Activated CD4-positive, alpha-beta T cell treated with anti-CD3 and anti-CD28 coated beads, Interleukin-2, Interleukin-4, amounts not matched to agents 100 ng/mL and 50 ng/mL, durations not matched to agents 16 hours and 8 hours (primary cell): ENCODE measurements at regions not wholly inside any gene's neighbourhood (a gene's known extent, or its start where the extent isn't known, plus 50 kb on each side); places are given as distances from the start of the nearest gene placed in this dataset.

Experiments used
- DNase-seq: peaks from one replicate; pipeline ENCODE4 v3.0.0-alpha.2; 2020; ENCODE audit warnings: low spot score

DNA sequence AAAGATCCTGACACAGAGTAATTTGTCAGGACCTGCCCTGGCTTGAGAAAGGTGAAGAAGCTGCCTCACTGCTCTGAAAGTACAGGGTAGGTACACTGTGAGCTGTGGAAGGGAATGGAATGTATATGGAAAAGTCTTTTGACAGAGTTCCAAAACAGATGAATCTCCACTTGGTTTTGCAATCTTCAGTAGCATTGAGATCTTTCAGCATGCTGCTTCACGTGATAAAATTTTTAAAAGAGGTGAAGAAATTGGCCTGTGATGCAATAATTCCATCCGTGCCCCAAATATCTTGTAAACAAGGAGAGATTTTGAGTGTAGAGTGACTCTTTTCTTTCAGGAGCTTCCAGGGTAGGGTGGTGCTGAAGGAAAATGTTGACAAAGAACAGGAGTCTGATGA is 123.1 kb downstream of the OSR1 start:
- DNase-seq: no peak

DNA sequence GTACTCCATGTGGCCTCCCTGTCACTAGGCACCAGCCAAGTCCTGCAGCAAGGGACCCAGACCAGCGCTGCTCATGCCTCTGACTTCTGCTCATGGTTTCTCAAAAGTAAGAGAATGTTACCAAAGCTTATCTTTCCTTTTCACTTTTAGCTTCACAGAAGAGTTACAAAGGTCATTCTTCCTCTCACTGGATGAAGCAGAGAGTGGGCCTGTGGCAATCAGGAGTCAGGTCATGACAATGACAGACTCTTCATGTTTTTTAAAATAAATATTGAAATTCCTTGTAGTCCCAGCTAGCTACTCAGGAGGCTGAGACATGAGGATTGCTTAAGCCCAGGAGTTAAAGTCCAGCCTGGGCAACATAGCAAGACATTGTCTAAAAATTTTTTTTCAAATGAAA is 126.1 kb downstream of the OSR1 start:
- DNase-seq: no peak

DNA sequence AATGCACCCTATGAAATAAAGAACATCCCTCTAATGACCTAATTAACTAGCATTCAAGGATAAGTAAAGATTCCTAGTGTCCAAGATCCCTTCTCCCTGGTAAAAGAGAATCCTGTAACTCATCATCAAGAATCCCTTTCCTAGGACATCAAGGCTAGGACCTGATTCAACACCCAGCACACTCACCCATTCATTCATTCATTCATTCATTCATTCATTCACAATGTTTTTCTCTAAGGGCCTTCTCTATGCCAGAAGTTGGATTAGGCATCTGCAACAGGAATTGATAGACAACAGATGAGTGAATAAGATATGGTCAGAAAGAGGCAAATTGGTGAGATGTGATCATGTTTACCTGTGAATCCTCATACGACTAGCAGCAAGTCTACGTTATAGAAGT is 126.8 kb downstream of the OSR1 start:
- DNase-seq: no peak

DNA sequence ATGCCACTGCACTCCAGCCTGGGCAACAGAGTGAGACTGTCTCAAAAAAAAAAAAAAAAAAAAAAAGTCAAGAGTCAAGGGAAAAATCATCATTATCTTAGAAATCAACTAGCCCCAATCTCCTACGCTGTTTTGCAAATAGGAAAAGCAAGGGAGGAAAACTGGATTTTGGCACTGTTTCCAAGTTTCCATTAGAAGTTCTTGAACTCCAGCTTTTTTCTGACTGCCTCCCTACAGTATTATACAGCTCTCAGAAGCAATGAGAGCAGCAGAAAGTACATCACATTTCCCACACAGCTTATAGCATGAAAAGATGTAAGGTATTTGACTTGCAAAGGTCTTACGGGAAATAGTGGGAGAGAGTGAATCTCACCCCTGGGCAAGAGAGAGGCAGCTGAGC is 127.8 kb downstream of the OSR1 start:
- DNase-seq: no peak

DNA sequence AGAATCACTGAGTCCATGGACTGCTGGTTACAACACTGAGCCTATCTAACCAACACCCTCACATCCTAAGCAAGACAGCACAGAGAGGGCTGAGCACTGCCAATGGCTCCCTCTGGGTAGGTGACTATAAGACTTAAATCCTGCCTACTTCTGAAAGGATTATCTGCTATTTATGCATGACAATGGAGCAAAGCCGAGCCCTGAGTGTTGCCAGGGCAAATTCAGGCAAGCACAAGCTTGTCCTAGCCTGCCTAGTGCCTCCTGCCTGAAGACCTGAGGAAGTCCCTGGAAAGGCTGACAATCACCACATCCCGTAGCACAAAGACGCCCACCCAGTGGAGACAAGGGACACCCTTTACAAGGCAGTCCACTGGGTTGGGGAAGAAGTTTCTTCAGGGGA is 129.7 kb downstream of the OSR1 start:
- no peak for DNase-seq

DNA sequence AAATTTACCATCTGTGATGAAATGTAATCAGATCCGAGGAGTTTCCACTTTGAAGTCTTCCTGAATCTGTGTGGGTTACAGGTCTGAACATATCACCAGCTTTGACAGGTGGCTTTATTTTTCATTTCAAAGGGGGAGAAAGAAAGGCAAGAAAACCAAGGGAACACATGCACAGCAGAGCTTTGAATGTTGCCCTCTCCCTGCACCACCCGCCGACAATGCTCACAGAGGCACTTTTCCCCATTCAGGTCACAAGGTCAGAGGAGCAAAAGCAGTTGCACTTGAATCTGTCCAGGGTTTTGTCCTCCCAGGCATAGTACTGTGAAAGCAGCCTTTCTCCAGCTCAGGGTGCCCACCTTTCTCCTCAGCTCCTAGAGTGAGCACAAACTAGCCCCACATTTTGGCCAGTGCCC is 130.2 kb downstream of the OSR1 start:
- DNase-seq: no peak

DNA sequence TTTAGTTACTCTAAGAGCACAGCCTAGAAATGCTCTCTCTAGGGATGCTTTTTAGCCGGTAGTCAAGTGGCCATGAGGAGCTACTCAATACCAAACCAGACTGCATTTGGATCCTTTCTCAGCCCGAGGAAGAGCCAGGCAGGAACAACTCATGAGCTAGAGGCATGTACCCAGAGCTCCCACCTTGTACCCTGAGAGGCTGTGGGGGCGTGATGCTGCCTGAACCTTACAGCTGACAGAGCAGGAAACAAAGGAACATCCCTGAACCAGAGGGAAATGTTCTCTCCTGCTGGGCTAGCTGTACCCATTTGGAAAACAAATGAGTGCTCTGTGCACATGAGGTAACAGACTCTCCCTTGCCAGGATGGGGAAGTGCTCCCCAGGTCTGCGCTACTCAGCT is 131.6 kb downstream of the OSR1 start:
- DNase-seq: no peak

DNA sequence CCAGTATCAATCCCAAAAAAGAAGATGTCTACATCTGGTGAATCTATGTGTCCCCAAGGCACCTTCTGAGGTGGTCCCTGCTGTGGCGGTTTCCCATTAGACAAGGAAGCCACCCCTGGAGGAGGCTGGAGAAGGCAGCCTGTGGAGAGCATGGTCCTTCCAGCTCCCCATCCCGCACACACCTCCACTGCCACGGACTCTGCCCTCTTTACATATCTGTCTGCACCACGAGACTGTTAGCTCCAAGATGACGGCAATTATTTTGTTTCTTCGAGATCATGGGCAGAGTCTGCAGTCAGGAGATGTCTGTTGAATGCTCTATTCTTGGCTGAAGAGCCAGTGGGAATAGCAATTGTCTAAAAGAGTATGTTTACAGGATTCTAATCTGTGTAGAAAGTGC is 132.0 kb downstream of the OSR1 start:
- no peak for DNase-seq

DNA sequence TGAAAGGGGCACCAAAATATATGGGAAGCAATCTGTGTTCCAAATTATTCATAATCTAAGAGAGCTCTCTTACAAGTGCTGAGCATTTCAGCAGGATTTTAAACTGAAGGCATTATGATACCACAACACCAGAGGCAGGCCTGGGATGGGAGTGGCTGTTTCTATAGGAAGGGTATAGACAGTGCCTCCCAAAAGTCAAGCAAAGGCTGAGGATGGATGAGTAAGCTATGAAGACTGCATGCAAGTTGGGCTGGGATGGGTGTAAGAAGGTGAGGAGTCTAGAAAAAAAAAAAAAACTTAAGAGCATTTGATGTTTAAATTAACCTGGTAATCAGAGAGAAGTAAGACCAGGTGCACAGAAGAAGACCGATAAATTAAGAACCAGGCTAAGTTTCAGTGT is 132.5 kb downstream of the OSR1 start:
- DNase-seq: no peak

DNA sequence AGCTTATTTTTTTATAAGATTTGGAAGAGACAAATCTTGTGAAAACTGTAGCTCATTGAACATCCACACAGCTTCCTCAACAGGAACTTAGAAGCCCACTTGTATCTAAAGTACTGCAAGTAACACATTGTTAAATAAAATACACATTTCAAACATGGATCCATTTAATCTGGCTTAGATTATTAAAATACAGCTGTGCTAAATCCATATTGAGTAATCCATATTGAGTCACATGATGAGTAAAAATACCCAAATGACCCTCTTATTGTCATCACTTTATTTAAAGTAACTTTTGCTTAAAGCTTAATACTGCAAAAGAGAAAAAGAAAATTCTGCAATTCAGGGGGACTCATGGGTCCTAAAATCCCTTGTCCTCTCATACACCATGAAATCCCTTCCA is 133.3 kb downstream of the OSR1 start:
- no peak for DNase-seq

DNA sequence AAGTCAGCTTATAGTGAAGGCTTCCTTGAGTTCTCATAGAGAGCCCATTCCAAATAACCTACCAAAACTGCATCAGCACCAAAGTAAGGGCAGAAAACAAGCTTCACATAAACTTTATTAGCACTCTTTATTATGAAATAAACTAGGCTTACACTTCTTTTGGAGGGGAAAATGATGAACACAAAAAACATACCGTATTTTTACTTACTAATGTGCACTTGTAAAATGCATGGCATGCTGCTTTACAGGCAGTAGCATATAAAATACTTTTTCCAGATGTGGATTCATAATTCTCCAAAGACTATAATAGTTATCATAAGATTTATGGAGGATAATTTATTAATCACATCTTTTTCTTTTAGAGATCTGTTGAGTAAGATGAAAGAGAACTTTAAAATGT is 133.9 kb downstream of the OSR1 start:
- no peak for DNase-seq

DNA sequence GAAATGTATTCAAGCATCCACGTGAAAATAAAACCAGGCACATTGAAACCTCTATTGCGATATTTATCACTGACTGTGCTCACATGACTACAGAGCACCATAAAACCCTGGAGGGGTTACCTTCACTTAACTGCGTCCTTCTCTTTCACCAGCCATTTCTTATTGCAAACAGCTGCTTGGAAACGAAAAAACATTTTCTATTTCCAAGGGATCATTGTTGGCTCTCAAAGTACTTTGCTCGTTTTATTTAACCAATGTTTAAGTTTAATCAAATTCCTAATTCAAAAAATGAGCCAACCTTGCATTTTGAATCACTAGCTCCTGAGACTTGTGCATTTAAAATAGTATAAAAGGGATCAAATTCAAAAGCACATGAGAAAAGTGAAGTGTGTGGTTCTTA is 134.4 kb downstream of the OSR1 start:
- no peak for DNase-seq

DNA sequence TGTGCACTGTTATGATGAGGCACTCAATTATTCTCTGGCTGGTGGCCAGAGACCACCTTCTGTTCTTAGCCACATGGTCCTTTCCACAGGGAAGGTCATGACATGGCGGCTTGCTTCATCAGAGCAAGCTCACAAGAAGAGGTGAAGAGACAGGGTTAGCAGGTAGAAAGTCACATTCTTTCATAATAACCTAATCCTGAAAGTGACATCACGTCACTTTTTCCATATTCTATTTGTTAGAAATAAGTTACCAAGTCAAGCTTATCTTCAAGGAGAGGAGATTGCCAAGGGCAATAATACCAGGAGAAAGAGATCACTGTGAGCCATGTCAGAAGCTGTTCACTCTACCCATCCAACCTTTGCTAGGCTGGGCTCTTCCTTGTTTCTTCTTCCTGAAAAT is 139.4 kb downstream of the OSR1 start:
- DNase-seq: no peak

DNA sequence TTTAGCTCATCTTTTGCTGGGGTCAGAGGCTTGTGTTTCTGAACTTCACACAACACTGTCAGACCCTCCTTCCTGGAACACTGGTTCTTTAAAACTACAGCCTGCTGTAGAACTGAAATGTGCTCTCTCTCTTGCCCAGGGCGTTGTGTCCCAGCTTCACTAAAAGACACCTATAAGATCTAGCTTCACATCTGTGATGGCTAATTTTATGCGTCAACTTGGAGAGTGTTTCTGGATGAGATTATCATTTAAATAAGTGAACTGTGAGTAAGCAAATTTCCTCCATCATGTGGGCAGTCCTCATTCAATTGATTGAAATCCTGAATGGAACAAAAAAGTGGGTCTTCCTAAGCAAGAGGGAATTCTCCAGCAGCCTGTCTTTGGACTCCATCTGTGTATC is 140.3 kb downstream of the OSR1 start:
- DNase-seq: no peak

DNA sequence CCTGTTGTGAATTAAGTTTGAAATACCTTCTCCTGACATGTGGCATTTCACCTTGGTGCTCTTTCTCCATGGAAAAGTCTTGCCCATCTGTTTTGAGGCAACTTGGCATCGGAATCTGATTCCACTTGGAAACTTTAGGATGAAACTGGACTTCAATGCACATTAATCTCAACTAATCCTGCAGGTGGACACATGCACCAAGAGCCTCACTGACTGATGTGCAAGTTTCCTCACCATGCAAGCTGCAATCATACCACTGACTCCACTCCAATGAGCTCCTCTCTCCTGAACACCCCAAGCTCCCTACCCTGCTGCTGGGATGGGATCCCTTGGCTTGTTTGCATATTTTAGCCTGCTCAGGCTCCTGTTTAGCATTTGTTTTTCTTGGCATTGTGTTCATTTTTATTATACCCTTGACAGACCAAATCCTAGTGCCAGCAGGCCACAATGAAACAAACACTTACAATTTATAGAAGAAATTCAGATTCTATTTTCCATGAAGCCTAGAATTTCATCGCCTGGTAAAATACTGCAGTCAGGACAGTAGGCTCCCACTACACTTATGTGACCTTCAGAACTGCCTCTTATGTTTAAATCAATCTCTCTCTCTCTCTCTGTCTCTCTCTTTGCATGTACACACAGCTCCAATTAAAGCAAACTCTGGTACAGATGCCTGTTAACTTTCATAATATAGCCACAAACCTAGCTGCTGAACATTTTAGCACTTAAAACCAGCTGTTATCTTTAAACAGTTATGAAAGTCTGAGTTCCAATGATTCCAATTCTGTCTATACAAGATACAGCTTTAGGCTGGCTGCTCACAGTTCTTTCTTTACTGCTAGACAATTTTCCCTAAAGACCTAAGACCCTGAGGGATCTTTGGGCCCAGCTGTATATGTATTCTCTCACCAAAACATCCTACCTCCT is 141.5 kb downstream of the OSR1 start:
- no peak for DNase-seq

DNA sequence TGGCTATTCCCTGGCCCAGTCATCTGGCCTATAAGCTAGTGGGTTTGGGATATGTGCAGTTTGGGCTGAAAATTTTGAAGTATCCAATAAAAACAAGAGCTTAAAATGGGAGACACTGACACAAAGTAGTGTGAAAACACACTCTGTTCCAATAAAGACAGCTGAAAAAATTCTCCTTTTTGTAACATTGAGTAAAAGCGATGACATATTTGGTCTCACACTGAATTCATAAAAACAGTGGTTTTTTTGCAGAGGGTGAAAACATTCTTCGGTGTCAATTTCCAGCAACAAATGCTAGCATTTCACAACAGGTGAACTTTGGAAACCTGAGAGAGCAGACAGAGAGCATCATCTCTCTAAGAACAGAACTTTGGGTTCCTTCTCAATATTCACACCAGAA is 142.2 kb downstream of the OSR1 start:
- no peak for DNase-seq

DNA sequence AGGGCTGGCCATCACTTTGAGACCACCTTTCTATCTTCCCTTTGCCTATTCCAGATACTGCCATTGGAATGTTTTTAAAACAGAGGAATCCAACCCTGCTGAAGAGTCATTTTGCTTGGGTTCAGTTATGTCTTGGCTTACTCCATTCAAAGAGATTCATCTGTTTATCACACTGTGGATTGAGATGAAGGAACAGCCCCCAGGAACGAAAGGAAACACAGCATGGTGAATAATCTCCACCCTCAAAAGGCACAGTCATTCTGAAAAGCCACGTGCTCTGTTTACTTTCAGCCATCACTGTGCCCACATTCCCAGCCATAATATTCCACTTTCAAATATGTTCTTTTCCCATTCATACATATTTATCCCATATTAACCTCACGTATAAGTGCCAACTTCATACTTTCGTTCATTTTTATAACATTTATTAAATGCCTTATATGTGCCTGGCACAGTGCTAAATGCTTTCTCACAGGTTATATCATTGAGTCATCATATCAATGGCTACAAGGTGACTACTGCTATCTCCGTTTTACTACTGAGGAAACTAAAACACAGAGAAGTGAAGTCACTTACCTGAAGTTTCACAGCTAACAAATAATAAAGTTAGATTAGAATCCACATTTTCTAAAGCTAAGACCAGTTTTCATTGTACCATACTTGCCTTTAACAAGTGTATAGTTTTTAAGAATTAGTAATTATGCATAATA is 143.6 kb downstream of the OSR1 start:
- no peak for DNase-seq

DNA sequence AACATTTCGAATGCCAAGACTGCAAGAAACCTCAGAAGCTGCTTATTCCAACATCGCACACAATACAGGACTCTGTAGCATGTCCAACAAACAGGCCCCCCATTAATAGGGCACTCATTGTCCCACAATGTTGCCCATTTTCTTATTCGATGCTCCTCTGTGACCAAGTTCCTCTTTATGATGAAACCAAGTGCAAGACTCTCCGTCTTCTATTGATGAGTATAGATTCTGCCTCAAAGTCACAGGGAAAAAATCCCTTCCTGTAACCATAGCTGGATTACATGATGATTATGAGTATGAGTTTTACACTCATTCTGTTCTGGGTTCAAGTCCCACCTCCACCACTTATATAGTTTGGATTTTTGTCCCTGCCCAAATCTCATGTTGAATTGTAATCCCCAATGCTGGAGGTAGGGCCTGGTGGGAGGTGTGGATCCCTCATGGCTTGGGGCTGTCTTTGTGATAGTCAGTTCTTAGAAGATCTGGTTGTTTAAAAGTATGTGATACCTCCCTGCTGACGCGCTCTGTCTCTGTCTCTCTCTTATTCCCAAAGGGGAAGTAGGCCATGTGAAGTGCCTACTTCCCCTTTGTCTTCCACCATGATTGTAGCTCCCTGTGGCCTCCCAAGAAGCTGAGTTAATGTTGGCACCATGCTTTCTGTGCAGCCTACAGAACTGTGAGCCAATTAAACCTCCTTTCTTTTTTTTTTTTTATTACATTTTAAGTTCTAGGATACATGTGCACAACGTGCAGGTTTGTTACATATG is 148.7 kb downstream of the OSR1 start:
- DNase-seq: no peak

DNA sequence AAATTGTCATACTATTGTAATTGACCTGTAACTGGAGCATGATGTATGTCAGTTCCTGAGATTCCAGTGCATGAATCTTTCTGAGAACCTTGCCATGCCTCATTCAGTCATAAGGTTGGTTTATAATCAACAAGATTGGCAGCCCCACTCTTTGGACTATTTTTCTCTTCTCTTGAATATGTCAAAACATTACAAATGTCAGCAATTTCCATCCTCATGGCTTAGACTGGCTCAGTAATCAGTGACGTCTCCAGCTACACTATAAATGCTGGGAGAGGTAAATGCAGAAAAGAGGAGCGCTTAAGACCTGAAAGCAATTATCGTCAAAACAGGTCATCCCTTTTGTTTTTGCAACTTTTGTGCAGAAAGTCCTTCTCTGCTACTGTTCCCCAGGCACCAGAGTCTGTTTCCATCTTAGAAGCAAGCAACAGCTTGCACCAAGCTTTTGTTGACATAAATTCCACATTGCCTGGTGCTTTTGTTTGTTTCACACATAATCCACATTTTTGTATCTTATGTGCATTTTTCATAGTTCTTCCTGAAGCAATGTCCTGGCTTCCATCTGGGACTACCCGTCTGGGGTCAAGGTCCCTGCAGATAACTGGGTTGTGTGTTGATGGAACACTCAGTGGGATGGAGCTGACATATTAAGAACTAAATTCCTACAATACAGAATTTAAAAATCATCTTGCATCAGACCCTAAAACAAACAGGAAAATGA is 149.8 kb downstream of the OSR1 start:
- no peak for DNase-seq

DNA sequence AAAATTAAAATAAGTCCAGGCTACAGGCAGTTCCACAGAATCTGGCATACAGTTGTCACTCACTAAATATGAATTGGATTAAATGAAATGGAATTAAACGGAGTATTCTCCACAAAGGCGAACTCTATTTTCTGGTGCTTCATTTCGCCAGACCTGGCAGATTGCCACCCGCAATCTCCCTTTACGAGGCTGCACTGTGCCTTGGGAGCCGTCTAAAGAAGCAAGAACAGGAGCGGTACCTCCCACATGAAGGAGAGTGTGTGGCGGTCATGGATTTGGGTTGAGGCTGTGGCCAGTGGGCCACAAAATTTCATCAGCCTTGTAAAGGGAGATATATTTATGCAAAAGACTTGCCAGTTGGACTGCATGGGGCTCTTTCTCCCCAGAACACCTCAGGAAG is 151.0 kb downstream of the OSR1 start:
- no peak for DNase-seq

DNA sequence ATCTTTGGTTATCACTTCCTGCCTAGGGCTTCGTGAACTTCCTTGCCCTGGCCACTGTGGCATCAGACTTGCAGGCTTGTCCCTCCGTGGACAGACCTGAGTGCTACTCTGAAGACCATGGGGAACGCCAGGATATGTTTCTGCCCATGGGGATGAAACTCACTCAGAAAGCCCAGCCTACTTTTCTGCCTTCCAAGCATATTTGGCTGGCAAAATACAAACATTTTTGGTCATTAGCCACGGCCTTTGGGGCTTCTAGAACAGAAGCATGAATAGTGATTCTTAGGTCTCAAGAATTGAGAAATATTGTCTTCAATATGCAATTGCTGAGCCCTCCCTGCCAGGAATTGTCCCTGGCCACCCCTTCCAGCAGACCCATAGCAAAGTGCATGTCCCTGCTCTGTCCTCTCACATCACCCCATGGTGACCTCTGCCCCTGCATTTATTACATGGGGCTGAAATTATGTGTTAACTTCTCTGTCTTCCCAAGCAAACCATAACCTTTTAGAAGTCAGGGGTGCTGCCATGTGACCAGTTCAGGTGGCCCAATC is 152.4 kb downstream of the OSR1 start:
- no peak for DNase-seq

DNA sequence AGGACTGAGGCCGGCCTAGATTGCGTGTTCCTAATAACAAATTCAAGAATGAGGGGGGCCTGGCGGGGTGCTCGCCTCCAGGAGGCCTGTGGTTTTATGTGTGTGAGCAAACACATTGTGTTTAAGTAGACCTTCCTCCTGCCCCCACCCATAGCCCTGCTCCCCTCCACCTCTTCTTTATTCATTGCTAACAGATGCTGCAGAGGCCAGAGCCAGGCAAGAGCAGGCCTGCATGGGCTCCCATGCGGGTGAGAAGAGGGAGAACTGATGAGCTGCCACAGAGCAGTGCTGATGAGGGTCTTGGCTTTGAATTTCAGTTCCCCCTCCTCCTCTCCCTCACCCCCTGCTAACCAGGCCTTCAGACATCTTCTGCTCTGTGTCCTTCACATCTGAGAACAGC is 154.6 kb downstream of the OSR1 start:
- no peak for DNase-seq
